Activated naive CD8-positive, alpha-beta T cell (primary cell): ENCODE measurements at regions not wholly inside any gene's neighbourhood (a gene's known extent, or its start where the extent isn't known, plus 50 kb on each side); places are given as distances from the start of the nearest gene placed in this dataset.

Source experiments
- H3K27ac Mint-ChIP-seq: one replicate; pipeline ENCODE4 v1.8.0; 2021; ENCODE audit warnings: mixed read lengths
- H3K27me3 Mint-ChIP-seq: one replicate; pipeline ENCODE4 v1.8.0; 2021; ENCODE audit warnings: mixed read lengths
- H3K36me3 Mint-ChIP-seq: one replicate; pipeline ENCODE4 v1.8.0; 2021; ENCODE audit warnings: mixed read lengths
- H3K4me1 Mint-ChIP-seq: one replicate; pipeline ENCODE4 v1.8.0; 2021; ENCODE audit warnings: low read depth, mixed read lengths
- H3K4me3 Mint-ChIP-seq: one replicate; pipeline ENCODE4 v1.8.0; 2021; ENCODE audit warnings: mild to moderate bottlenecking, mixed read lengths
- H3K9me3 Mint-ChIP-seq: one replicate; pipeline ENCODE4 v1.8.0; 2021; ENCODE audit warnings: low read depth, mixed read lengths

- no peak overlapping the region for H3K4me3 Mint-ChIP-seq
- H3K27ac Mint-ChIP-seq, result no peak overlapping the region
- H3K36me3 Mint-ChIP-seq, result no peaks in the 10 kb centered on the region
- no peaks in the 10 kb centered on the region for H3K4me1 Mint-ChIP-seq
- no peaks in the 10 kb centered on the region for H3K27me3 Mint-ChIP-seq
- no peaks in the 10 kb centered on the region for H3K9me3 Mint-ChIP-seq
Observed at GRCh38 chr18:71878226-71878625, 665.9 kb downstream of the CBLN2 start.

DNA sequence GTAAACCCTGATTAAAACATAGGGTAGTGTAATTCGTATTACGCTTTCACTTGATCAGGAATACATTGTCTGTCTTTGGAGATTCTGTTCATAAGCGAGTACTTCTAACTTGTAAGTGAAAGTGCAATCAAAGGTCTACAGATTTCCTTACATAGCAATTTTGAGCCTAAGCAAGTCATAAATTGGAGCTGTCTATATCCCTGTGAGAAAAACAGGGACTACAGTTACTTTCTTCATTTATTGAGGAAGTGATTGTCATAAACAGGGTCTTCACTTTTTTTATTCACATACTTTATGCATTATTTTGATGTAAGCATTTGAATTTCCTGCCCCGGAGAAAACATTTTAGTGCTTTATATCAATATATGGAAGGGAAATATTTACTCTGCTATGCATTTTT is 670.4 kb downstream of the CBLN2 start:
- H3K36me3 Mint-ChIP-seq, result no peaks in the 10 kb centered on the region
- H3K9me3 Mint-ChIP-seq, result no peaks in the 10 kb centered on the region
- no peak overlapping the region for H3K4me3 Mint-ChIP-seq
- H3K27ac Mint-ChIP-seq, result no peak overlapping the region
- H3K4me1 Mint-ChIP-seq, result no peaks in the 10 kb centered on the region
- H3K27me3 Mint-ChIP-seq, result no peaks in the 10 kb centered on the region

DNA sequence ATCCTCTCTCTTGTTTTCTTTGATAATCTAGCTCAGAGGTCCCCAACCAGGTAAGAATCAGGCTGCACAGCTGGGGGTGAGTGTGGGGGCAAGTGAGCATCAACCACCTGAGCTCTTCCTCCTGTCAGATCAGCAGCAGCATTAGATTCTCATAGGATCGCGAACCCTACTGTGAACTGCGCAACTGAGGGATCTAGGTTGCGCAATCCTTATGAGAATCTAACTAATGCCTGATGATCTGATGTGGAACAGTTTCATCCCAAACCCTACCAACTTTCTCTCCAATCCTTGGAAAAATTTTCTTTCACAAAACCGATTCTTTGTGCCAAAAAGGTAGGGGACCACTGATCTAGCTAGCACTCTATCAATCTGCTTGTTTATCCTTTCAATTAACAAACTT is 678.3 kb downstream of the CBLN2 start:
- Mint-ChIP-seq H3K36me3 (no peaks in the 10 kb centered on the region), H3K27ac (no peak overlapping the region), H3K9me3 (no peaks in the 10 kb centered on the region), H3K27me3 (no peaks in the 10 kb centered on the region), H3K4me1 (no peaks in the 10 kb centered on the region), H3K4me3 (no peak overlapping the region)

DNA sequence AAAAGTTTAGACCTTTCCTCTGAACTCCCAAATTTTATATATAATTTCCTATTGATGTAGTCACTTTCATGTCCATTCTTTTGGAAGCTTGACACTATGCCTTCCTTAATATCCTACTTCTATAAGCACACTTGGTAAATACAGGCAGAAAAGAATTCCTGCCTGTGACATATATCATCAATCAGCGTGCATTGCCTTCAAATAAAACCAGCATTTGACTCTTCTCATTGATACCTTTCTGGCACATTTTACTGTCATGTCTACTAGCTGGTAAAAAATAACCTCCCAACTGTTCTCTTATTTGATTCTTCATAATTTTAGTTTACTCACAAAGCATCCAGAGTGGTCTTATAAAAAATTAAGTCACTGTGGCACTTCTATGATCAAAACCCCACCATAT is 693.5 kb downstream of the CBLN2 start:
- H3K4me1 Mint-ChIP-seq, result no peaks in the 10 kb centered on the region
- peaks cover 14% of the 10 kb centered on the region for H3K9me3 Mint-ChIP-seq
- H3K36me3 Mint-ChIP-seq, result no peaks in the 10 kb centered on the region
- no peak overlapping the region for H3K27ac Mint-ChIP-seq
- H3K4me3 Mint-ChIP-seq, result no peak overlapping the region
- no peaks in the 10 kb centered on the region for H3K27me3 Mint-ChIP-seq

- no peaks in the 10 kb centered on the region for H3K36me3 Mint-ChIP-seq
- H3K27me3 Mint-ChIP-seq, result no peaks in the 10 kb centered on the region
- H3K27ac Mint-ChIP-seq, result no peak overlapping the region
- no peak overlapping the region for H3K4me3 Mint-ChIP-seq
- H3K9me3 Mint-ChIP-seq, result peaks cover 14% of the 10 kb centered on the region
- no peaks in the 10 kb centered on the region for H3K4me1 Mint-ChIP-seq
Observed at GRCh38 chr18:71849407-71849806, 694.7 kb downstream of the CBLN2 start.

- Mint-ChIP-seq H3K36me3 (no peaks in the 10 kb centered on the region), H3K4me1 (no peaks in the 10 kb centered on the region), H3K9me3 (peaks cover 14% of the 10 kb centered on the region), H3K27me3 (no peaks in the 10 kb centered on the region), H3K4me3 (no peak overlapping the region), H3K27ac (no peak overlapping the region)
Observed at GRCh38 chr18:71846716-71847115, 697.4 kb downstream of the CBLN2 start.

GRCh38 chr18:71844814-71845213 is 699.3 kb downstream of the CBLN2 start:
- Mint-ChIP-seq H3K4me3 (no peak overlapping the region), H3K27ac (no peak overlapping the region), H3K27me3 (no peaks in the 10 kb centered on the region), H3K9me3 (peaks cover 14% of the 10 kb centered on the region), H3K4me1 (no peaks in the 10 kb centered on the region), H3K36me3 (no peaks in the 10 kb centered on the region)

DNA sequence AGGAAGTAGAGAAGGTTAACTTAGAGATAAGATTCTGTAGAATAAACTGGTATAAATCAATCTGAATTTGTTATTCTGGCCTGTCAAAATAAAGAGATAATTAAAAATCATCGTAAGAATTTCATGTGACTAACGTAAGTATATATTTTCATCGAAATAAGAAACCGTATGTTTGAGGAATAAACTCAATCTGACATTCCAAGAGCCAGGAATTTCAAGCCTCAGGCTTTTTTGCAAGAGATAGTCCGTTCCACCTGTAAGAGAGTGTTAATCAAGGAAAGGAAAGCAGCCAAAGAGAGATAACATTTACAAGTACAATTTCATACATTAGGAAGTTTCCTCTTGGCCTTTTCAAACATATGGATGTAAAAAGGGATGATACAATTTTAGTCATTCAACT is 701.5 kb downstream of the CBLN2 start:
- no peak overlapping the region for H3K4me3 Mint-ChIP-seq
- H3K9me3 Mint-ChIP-seq, result peaks cover 8% of the 10 kb centered on the region
- no peaks in the 10 kb centered on the region for H3K36me3 Mint-ChIP-seq
- no peaks in the 10 kb centered on the region for H3K27me3 Mint-ChIP-seq
- no peaks in the 10 kb centered on the region for H3K4me1 Mint-ChIP-seq
- H3K27ac Mint-ChIP-seq, result no peak overlapping the region

DNA sequence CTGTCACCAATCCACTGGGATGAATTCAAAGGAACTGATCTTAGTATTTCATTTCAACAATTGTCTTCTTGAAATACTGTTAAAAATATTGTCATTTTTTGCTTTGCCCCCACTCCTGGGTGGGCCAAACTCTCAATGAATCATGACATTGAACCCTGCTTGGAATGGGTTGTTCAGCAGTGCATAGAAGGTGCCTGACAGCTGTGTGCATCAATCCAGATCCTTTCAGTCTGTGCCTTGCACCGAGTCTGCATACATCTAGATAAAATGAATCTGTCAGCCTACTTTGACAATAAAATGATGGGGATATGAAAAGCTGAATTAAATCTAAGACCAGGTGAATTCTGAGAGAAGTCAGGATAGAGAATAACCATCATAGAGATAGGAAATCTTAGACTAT is 706.6 kb downstream of the CBLN2 start:
- H3K9me3 Mint-ChIP-seq, result peaks cover 3% of the 10 kb centered on the region
- no peaks in the 10 kb centered on the region for H3K27me3 Mint-ChIP-seq
- no peaks in the 10 kb centered on the region for H3K36me3 Mint-ChIP-seq

DNA sequence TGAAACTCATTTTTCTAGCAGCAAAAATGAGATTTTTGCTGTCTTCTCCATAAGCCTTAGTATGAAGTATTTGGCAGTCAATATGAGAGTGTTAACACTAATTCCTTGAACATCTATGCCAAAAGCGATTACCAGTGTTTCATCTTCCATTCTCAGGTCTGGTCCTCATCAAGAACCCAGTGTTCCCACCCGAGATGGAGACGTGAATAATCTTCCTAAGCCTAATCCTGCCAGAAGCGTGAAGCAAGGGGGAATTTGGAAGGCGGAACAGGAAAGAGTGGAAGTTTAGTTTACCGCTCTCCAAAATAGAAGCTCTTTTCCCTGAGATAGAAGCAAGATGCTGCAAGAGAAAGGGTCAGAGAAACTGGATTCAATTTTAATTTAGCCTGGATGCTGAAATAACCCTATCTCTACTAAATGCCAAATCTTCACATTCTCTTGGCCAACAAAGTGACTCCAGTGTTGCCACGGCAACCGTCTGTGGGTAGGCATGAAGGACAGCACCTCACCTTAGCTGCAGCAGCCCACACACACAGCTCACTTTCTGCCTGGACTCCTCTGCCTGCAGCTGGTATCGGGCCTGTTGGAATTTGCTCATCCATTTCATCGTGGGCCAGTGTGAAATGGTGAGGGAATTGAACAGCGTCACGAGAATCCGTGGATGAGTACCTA is 711.1 kb downstream of the CBLN2 start:
- peaks cover 3% of the 10 kb centered on the region for H3K9me3 Mint-ChIP-seq
- no peaks in the 10 kb centered on the region for H3K4me1 Mint-ChIP-seq
- no peak overlapping the region for H3K27ac Mint-ChIP-seq
- H3K4me3 Mint-ChIP-seq, result no peak overlapping the region
- no peaks in the 10 kb centered on the region for H3K27me3 Mint-ChIP-seq
- H3K36me3 Mint-ChIP-seq, result no peaks in the 10 kb centered on the region

More for the DNA sequence above, 706.6 kb downstream of the CBLN2 start:
- no peak overlapping the region for H3K27ac Mint-ChIP-seq
- H3K4me3 Mint-ChIP-seq, result no peak overlapping the region
- no peaks in the 10 kb centered on the region for H3K4me1 Mint-ChIP-seq

GRCh38 chr18:71831039-71831438 is 713.1 kb downstream of the CBLN2 start:
- no peaks in the 10 kb centered on the region for H3K36me3 Mint-ChIP-seq
- H3K27ac Mint-ChIP-seq, result no peak overlapping the region
- H3K4me1 Mint-ChIP-seq, result no peaks in the 10 kb centered on the region

GRCh38 chr18:71827301-71827700 is 716.8 kb downstream of the CBLN2 start:
- Mint-ChIP-seq H3K27me3 (no peaks in the 10 kb centered on the region), H3K4me3 (no peak overlapping the region), H3K4me1 (no peaks in the 10 kb centered on the region)

More at GRCh38 chr18:71831039-71831438, 713.1 kb downstream of the CBLN2 start:
- Mint-ChIP-seq H3K9me3 (peaks cover 3% of the 10 kb centered on the region), H3K4me3 (no peak overlapping the region), H3K27me3 (no peaks in the 10 kb centered on the region)

DNA sequence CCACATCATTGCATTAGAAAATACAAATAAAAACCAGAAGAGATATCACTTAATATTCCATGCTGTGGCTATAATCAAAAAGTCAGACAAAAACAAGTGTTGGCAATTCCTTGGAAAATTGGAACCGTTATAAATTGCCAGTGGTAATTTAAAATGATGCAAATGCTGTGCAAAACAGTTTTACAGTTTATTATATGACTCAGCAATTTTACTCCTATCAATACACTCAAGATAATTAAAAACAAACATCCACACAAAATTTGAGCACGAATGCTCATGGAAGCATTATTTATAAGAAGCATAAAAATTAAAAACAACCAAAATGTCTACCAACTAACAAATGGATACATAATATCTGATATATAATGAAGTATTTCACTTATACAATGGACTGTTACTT is 728.8 kb downstream of the CBLN2 start:
- no peak overlapping the region for H3K27ac Mint-ChIP-seq
- no peak overlapping the region for H3K4me3 Mint-ChIP-seq
- no peaks in the 10 kb centered on the region for H3K27me3 Mint-ChIP-seq
- no peaks in the 10 kb centered on the region for H3K36me3 Mint-ChIP-seq
- peaks cover 3% of the 10 kb centered on the region for H3K9me3 Mint-ChIP-seq
- no peaks in the 10 kb centered on the region for H3K4me1 Mint-ChIP-seq

More at GRCh38 chr18:71827301-71827700, 716.8 kb downstream of the CBLN2 start:
- Mint-ChIP-seq H3K36me3 (no peaks in the 10 kb centered on the region), H3K9me3 (no peaks in the 10 kb centered on the region), H3K27ac (no peak overlapping the region)

GRCh38 chr18:71809711-71810110 is 734.4 kb downstream of the CBLN2 start:
- no peak overlapping the region for H3K27ac Mint-ChIP-seq
- no peaks in the 10 kb centered on the region for H3K36me3 Mint-ChIP-seq
- H3K9me3 Mint-ChIP-seq, result peaks cover 3% of the 10 kb centered on the region

GRCh38 chr18:71808616-71809015 is 735.5 kb downstream of the CBLN2 start:
- Mint-ChIP-seq H3K27me3 (no peaks in the 10 kb centered on the region), H3K36me3 (no peaks in the 10 kb centered on the region), H3K4me1 (no peaks in the 10 kb centered on the region), H3K27ac (no peak overlapping the region), H3K4me3 (no peak overlapping the region), H3K9me3 (peaks cover 3% of the 10 kb centered on the region)

More at GRCh38 chr18:71809711-71810110, 734.4 kb downstream of the CBLN2 start:
- H3K27me3 Mint-ChIP-seq, result no peaks in the 10 kb centered on the region
- H3K4me1 Mint-ChIP-seq, result no peaks in the 10 kb centered on the region
- H3K4me3 Mint-ChIP-seq, result no peak overlapping the region

- H3K36me3 Mint-ChIP-seq, result no peaks in the 10 kb centered on the region
Observed at GRCh38 chr18:71807586-71807985, 736.6 kb downstream of the CBLN2 start.

More at GRCh38 chr18:71807586-71807985, 736.6 kb downstream of the CBLN2 start:
- H3K4me3 Mint-ChIP-seq, result no peak overlapping the region
- no peaks in the 10 kb centered on the region for H3K9me3 Mint-ChIP-seq
- no peaks in the 10 kb centered on the region for H3K4me1 Mint-ChIP-seq
- H3K27me3 Mint-ChIP-seq, result no peaks in the 10 kb centered on the region
- no peak overlapping the region for H3K27ac Mint-ChIP-seq
